ENCODE measurements at regions not wholly inside any gene's neighbourhood (a gene's known extent, or its start where the extent isn't known, plus 50 kb on each side); places are given as distances from the start of the nearest gene placed in this dataset.
A peak's percentile ranks its signal among the peaks of the same experiment; 100 is the strongest.

DNA sequence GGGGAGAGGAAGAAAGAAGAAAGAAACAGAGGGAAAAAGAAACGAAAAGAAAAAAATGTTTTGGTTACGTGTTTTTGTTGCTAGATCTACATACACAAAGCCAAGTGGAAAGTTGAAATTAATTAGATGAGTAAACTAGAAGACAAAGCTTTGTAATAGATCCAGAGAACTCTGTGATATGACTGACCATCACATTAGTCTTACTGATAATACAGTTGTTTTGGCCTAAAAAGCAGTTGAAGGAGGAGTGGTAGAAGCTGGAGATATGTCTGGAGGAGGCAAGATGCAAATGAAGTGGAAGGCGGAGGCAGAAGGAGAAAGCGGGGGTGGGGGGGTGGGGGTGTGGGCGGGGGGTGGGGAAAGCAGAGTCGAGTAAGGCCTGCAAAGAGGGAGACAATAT lies 500.1 kb upstream of the ID4 start:
- DNase-seq, result peak in 1 of 2 donors; percentile 29
- Histone ChIP-seq H3K9me3 (no peaks in the 10 kb centered on the region), H3K4me3 (no peak overlapping the region), H3K36me3 (no peaks in the 10 kb centered on the region), H3K27me3 (no peaks in the 10 kb centered on the region), H3K4me1 (no peaks in the 10 kb centered on the region), H3K27ac (no peak overlapping the region)
- WGBS, 5 donors, result 73 to 84% (median 79%) methylated on average over 6 of the region's 6 CpGs
- TF ChIP-seq EP300 (IDR thresholded peaks at IDR 0.05) (no peak), POLR2A (IDR thresholded peaks at IDR 0.05) (no peak), POLR2AphosphoS5 (IDR thresholded peaks at IDR 0.05) (no peak)
- intact Hi-C loops (cut with DNase I; ENCODE audit: low total_unique reads), result no loop called here

DNA sequence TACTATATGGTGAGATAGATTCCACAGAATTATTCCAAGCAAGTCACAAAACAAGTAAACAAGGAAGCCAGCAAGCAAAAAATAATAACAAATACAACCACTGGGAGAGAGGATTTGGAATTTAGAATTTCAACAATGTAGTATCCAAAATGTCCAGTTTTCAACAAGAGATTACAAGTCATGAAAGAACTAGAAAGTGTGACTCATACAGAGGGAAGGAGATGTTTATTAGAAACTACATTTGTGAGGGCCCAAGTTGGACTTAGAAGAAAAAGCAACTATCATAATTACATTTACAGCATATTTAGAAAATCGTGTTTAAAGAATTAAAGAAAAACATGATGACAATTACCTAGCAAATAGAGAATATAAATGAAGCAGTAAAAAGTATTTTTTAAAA lies 494.6 kb upstream of the ID4 start:
- Histone ChIP-seq H3K4me1 (no peaks in the 10 kb centered on the region), H3K4me3 (no peak overlapping the region), H3K27ac (no peak overlapping the region), H3K9me3 (no peaks in the 10 kb centered on the region), H3K27me3 (no peaks in the 10 kb centered on the region), H3K36me3 (no peaks in the 10 kb centered on the region)
- TF ChIP-seq, protein P1, sequence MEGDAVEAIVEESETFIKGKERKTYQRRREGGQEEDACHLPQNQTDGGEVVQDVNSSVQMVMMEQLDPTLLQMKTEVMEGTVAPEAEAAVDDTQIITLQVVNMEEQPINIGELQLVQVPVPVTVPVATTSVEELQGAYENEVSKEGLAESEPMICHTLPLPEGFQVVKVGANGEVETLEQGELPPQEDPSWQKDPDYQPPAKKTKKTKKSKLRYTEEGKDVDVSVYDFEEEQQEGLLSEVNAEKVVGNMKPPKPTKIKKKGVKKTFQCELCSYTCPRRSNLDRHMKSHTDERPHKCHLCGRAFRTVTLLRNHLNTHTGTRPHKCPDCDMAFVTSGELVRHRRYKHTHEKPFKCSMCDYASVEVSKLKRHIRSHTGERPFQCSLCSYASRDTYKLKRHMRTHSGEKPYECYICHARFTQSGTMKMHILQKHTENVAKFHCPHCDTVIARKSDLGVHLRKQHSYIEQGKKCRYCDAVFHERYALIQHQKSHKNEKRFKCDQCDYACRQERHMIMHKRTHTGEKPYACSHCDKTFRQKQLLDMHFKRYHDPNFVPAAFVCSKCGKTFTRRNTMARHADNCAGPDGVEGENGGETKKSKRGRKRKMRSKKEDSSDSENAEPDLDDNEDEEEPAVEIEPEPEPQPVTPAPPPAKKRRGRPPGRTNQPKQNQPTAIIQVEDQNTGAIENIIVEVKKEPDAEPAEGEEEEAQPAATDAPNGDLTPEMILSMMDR (IDR thresholded peaks at IDR 0.05), result no peak
- TF ChIP-seq POLR2A (IDR thresholded peaks at IDR 0.05) (no peak), EP300 (IDR thresholded peaks at IDR 0.05) (no peak), POLR2AphosphoS5 (IDR thresholded peaks at IDR 0.05) (no peak)
- no peak for DNase-seq
- intact Hi-C loops (cut with DNase I; ENCODE audit: low total_unique reads), result no loop called here
- 77 to 92% (median 87%) methylated on average over 1 of the region's 1 CpG for WGBS, 5 donors

DNA sequence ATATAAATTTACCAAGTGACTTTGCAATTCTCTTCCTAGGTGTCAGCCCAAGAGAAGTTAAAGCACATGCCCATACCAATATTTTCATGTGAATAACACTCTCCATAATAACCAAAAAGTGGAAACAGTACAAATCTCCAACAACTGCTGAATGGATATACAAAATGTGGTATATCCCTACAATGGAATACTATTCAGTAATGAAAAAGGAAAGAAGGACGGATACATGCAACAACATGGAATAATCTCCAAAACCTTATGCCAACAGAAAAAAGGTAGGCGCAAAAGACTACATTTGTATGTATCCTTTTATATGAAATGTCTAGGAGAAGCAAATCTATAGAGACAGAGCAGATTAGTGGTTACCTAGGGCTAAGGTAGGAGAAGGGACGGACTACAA lies 487.7 kb upstream of the ID4 start:
- no peak overlapping the region for H3K4me3 ChIP-seq
- intact Hi-C loops (cut with DNase I; ENCODE audit: low total_unique reads), result no loop called here
- TF ChIP-seq POLR2AphosphoS5 (IDR thresholded peaks at IDR 0.05) (no peak), EP300 (IDR thresholded peaks at IDR 0.05) (no peak), POLR2A (IDR thresholded peaks at IDR 0.05) (no peak)
- TF ChIP-seq, protein P1 (IDR thresholded peaks at IDR 0.05), result no peak
- no peak overlapping the region for H3K27ac ChIP-seq
- no peaks in the 10 kb centered on the region for H3K36me3 ChIP-seq
- peaks cover 0 to 5% (median 0%) of the 10 kb centered on the region in 4 donors for H3K9me3 ChIP-seq
- DNase-seq, result no peak
- H3K4me1 ChIP-seq, result no peaks in the 10 kb centered on the region
- no peaks in the 10 kb centered on the region for H3K27me3 ChIP-seq
- WGBS, 5 donors, result 81 to 99% (median 94%) methylated on average over 3 of the region's 3 CpGs

DNA sequence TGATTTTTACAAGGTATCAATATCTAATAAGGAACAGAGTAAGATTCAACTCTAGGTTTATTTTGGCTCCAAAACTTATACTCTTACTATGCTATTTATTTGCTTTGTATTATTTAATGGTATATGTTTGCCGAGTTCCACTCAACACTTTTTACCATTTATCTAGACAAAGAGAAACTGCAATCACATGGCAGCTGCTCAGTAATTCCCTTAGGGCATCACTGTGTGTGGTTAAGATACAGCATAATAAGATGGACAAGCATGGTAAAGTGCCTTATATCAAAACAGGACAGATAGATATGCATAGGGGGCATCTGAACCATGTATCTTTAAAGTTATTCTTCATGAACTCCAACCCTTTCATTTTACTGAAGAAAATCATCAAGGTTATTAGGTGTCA lies 483.0 kb upstream of the ID4 start:
- Histone ChIP-seq H3K4me3 (no peak overlapping the region), H3K27ac (no peak overlapping the region), H3K36me3 (no peaks in the 10 kb centered on the region), H3K9me3 (peaks cover 0 to 5% (median 0%) of the 10 kb centered on the region in 4 donors), H3K4me1 (no peaks in the 10 kb centered on the region), H3K27me3 (no peaks in the 10 kb centered on the region)
- no peak for TF ChIP-seq EP300 (IDR thresholded peaks at IDR 0.05)
- TF ChIP-seq POLR2A (IDR thresholded peaks at IDR 0.05), result no peak
- TF ChIP-seq, protein P1 (IDR thresholded peaks at IDR 0.05), result no peak
- TF ChIP-seq POLR2AphosphoS5 (IDR thresholded peaks at IDR 0.05), result no peak
- 22 to 40% (median 35%) methylated on average over 1 of the region's 1 CpG for WGBS, 5 donors
- intact Hi-C loops (cut with DNase I; ENCODE audit: low total_unique reads), result no loop called here
- DNase-seq, result no peak

DNA sequence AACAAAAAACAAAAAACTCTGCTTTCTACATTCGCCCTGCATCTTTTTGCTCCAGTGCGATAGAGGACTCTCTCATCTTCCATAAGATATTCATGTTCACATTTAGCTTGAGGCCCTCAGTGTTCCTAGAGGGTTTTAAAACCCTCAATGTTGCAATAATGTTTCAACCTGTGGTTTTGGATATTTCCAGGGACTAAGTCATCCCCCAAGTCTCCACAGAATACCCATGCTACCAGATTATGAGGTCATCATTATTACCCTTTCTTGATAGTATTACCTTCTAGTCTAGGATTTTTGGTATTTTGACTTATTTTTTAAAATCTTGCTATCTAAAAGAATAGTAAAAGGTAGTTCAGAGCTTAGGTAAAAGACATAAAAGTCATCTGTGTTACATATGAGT lies 480.5 kb upstream of the ID4 start:
- TF ChIP-seq EP300 (IDR thresholded peaks at IDR 0.05) (no peak), POLR2A (IDR thresholded peaks at IDR 0.05) (no peak), POLR2AphosphoS5 (IDR thresholded peaks at IDR 0.05) (no peak)
- TF ChIP-seq, protein P1 (IDR thresholded peaks at IDR 0.05), result no peak
- Histone ChIP-seq H3K27ac (no peak overlapping the region), H3K4me1 (no peaks in the 10 kb centered on the region), H3K9me3 (no peaks in the 10 kb centered on the region), H3K36me3 (no peaks in the 10 kb centered on the region), H3K4me3 (no peak overlapping the region), H3K27me3 (no peaks in the 10 kb centered on the region)
- intact Hi-C loops (cut with DNase I; ENCODE audit: low total_unique reads), result no loop called here
- 91 to 98% (median 98%) methylated on average over 2 of the region's 2 CpGs for WGBS, 5 donors
- DNase-seq, result no peak
